ENCODE measurements at regions not wholly inside any gene's neighbourhood (a gene's known extent, or its start where the extent isn't known, plus 50 kb on each side); places are given as distances from the start of the nearest gene placed in this dataset.

DNA sequence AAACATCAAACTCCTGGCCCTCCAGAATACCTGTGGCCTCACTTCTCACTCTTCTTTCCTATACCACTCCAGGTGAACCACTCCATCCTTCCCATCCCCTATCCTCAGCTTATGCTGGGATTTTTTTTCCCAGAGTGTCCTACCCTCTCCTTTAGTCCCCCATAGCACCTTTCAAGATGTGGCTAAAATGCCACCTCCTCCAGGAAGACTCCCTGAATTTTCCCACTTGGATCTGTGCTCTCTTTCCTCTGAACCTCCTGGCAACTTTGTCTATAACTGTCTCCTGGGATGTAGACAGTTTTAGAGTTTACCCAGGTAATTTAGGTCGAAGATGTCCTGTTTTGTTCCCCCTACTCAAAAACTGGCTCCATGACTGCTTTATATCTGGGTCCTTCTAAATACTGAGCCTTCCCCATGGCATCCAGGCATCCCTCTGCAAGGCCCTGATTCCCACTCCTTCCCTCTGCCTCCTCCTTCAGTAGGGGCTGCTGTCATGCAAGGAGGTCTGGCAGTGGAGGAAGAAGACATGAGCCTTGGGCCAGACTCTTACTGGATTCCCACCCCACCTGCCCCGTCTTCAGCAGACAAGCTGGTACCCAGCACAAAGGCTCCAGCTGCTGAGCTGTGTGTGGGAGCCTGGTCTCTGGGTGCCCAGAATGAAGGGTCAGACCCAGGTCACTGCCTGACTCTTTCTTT lies 161.5 kb downstream of the SMAD6 start:
- Mint-ChIP-seq H3K4me1 (ENCODE audit: low read depth) (peaks cover 5% of the 10 kb centered on the region), H3K27ac (no peak overlapping the region), H3K4me3 (ENCODE audit: low read depth) (no peak overlapping the region), H3K36me3 (ENCODE audit: insufficient read depth) (no peaks in the 10 kb centered on the region), H3K27me3 (no peaks in the 10 kb centered on the region), H3K9me3 (ENCODE audit: low read depth) (no peaks in the 10 kb centered on the region)
- TF ChIP-seq, protein P1, sequence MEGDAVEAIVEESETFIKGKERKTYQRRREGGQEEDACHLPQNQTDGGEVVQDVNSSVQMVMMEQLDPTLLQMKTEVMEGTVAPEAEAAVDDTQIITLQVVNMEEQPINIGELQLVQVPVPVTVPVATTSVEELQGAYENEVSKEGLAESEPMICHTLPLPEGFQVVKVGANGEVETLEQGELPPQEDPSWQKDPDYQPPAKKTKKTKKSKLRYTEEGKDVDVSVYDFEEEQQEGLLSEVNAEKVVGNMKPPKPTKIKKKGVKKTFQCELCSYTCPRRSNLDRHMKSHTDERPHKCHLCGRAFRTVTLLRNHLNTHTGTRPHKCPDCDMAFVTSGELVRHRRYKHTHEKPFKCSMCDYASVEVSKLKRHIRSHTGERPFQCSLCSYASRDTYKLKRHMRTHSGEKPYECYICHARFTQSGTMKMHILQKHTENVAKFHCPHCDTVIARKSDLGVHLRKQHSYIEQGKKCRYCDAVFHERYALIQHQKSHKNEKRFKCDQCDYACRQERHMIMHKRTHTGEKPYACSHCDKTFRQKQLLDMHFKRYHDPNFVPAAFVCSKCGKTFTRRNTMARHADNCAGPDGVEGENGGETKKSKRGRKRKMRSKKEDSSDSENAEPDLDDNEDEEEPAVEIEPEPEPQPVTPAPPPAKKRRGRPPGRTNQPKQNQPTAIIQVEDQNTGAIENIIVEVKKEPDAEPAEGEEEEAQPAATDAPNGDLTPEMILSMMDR (IDR thresholded peaks at IDR 0.05; ENCODE audit: unreplicated experiment): no peak
- DNase-seq (ENCODE audit: low spot score, unreplicated experiment): no peak

DNA sequence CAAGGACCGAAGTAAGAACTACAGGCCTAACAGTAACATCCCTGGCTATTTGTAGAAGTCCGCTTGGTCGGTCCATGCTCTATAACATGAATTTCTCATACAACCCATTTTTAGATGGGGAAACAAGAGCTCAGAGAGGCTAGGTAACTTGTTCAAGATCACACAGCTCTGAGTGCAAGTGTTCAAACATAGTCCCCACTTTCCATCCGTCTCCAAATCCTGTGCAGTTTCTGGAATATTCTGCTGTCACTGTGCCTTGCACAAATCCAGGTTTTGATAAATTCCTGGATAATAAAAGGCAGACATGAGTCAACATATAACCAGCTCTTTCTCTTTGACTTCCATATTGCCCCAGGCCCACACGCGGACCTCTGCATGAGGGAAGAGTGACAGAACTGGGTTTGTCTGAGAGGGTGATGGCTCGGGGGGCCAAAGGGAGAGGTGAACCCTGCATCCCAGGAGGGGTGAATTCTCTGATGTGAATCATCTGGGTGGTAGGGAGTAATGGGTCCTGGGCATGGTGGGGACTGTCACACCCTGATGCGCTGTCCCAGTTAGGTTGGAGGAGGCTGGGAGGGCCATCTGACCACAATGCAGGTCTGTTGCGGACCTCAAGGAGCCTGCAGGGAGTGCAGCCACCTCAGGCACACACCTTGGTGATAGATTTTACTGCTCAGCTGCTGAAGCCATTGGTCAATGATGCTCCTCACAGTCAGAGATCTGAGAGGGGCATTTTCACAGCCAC lies 162.2 kb downstream of the SMAD6 start:
- no peaks in the 10 kb centered on the region for H3K27me3 Mint-ChIP-seq
- H3K4me3 Mint-ChIP-seq (ENCODE audit: low read depth): no peak overlapping the region
- no peaks in the 10 kb centered on the region for H3K36me3 Mint-ChIP-seq (ENCODE audit: insufficient read depth)
- no peaks in the 10 kb centered on the region for H3K9me3 Mint-ChIP-seq (ENCODE audit: low read depth)
- H3K27ac Mint-ChIP-seq: no peak overlapping the region
- H3K4me1 Mint-ChIP-seq (ENCODE audit: low read depth): peaks cover 5% of the 10 kb centered on the region
- DNase-seq (ENCODE audit: low spot score, unreplicated experiment): no peak
- TF ChIP-seq, protein P1 (IDR thresholded peaks at IDR 0.05; ENCODE audit: unreplicated experiment): no peak

GRCh38 chr15:66864871-66865281 lies 162.8 kb downstream of the SMAD6 start:
- no peak overlapping the region for H3K4me3 Mint-ChIP-seq (ENCODE audit: low read depth)
- no peak overlapping the region for H3K27ac Mint-ChIP-seq
- TF ChIP-seq, protein P1 (IDR thresholded peaks at IDR 0.05; ENCODE audit: unreplicated experiment): no peak
- peaks cover 5% of the 10 kb centered on the region for H3K4me1 Mint-ChIP-seq (ENCODE audit: low read depth)
- no peaks in the 10 kb centered on the region for H3K9me3 Mint-ChIP-seq (ENCODE audit: low read depth)
- no peak for DNase-seq (ENCODE audit: low spot score, unreplicated experiment)
- H3K36me3 Mint-ChIP-seq (ENCODE audit: insufficient read depth): no peaks in the 10 kb centered on the region
- H3K27me3 Mint-ChIP-seq: no peaks in the 10 kb centered on the region

DNA sequence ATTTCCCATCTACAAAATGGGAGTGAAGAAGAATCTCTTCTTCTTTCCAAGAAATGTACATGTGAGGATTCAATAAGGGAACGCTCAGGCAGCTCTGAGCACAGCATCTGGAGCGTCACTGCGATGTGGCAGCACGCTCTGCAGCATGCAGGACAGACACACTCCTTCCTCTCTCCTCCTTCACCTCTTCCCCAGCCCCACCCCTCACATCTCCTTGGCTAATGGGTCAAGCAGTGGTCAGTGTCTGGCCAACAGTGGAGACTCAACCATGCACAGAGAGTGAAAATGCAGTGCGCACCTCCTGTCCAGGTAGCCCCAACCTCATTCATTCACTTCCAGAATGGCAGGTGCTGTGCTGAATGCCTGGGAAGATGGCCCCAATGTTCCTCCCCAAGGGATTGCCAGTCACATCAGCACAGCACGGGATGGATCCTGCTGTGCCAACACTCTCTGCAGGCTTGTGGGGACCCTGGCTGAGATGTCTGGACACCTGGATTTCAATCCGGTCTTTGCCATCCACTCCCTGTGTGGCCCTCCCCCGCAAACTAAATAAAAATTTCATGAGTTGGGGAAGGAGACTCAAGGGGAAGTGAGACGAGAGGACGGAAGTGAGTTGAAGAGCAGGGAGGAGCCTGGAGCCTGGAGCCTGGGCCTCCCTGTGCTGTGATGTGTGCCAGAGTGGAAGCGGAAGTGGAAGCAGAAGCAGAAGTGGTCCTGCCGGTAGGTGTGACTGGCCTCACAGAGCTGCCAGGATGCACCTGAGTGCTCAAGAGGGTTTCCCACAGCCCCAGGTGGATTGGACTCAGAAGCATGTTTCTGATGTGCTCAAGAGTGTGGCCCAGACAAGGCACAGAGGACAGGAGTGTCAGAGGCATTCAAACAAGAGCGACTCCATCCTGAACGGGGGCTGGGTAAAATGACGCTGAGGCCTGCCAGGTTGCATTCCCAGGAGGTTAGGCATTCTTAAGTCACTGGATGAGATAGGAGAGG lies 163.9 kb downstream of the SMAD6 start:
- Mint-ChIP-seq H3K27ac (no peak overlapping the region), H3K4me1 (ENCODE audit: low read depth) (peaks cover 5% of the 10 kb centered on the region), H3K27me3 (no peaks in the 10 kb centered on the region), H3K36me3 (ENCODE audit: insufficient read depth) (no peaks in the 10 kb centered on the region), H3K9me3 (ENCODE audit: low read depth) (no peaks in the 10 kb centered on the region), H3K4me3 (ENCODE audit: low read depth) (no peak overlapping the region)
- TF ChIP-seq, protein P1 (IDR thresholded peaks at IDR 0.05; ENCODE audit: unreplicated experiment): no peak
- DNase-seq (ENCODE audit: low spot score, unreplicated experiment): no peak

GRCh38 chr15:66866656-66867055 lies 164.6 kb downstream of the SMAD6 start:
- no peak for DNase-seq (ENCODE audit: low spot score, unreplicated experiment)
- no peaks in the 10 kb centered on the region for H3K27me3 Mint-ChIP-seq
- TF ChIP-seq, protein P1 (IDR thresholded peaks at IDR 0.05; ENCODE audit: unreplicated experiment): no peak
- peaks cover 5% of the 10 kb centered on the region for H3K4me1 Mint-ChIP-seq (ENCODE audit: low read depth)
- no peak overlapping the region for H3K27ac Mint-ChIP-seq
- no peak overlapping the region for H3K4me3 Mint-ChIP-seq (ENCODE audit: low read depth)
- no peaks in the 10 kb centered on the region for H3K9me3 Mint-ChIP-seq (ENCODE audit: low read depth)
- no peaks in the 10 kb centered on the region for H3K36me3 Mint-ChIP-seq (ENCODE audit: insufficient read depth)

All from progenitor cell of endocrine pancreas (in vitro differentiated cells).